Mucosa of rectum (tissue), 2 donors: ENCODE measurements at regions not wholly inside any gene's neighbourhood (a gene's known extent, or its start where the extent isn't known, plus 50 kb on each side); places are given as distances from the start of the nearest gene placed in this dataset.
"Not testable (repeated sequence)": the region's sequence is repeated elsewhere in the genome, so short reads cannot be mapped to it uniquely, and the experiment has no call there.

ENCODE experiments used
- H3K27ac ChIP-seq, 2 donors: one replicate each; pipeline ENCODE4 v1.7.0; 2013; ENCODE audit warnings: inconsistent platforms in 2 of 2, low read depth in 2 of 2, low read length in 2 of 2
- H3K27me3 ChIP-seq, 2 donors: one replicate each; pipeline ENCODE4 v1.7.0; 2013; ENCODE audit warnings: low read length in 2 of 2; ENCODE audit not compliant: control insufficient read depth in 2 of 2, insufficient read depth in 2 of 2
- H3K36me3 ChIP-seq, 2 donors: one replicate each; pipeline ENCODE4 v1.7.0; 2013; ENCODE audit warnings: low read length in 2 of 2; ENCODE audit not compliant: control insufficient read depth in 2 of 2, insufficient read depth in 2 of 2
- H3K4me1 ChIP-seq, 2 donors: one replicate each; pipeline ENCODE4 v1.7.0; 2013; ENCODE audit warnings: low read length in 2 of 2, mild to moderate bottlenecking in 1 of 2; ENCODE audit not compliant: control insufficient read depth in 2 of 2, insufficient read depth in 2 of 2
- H3K4me3 ChIP-seq, 2 donors: one replicate each; pipeline ENCODE4 v1.7.0; 2013; ENCODE audit warnings: low read length in 2 of 2
- H3K9ac ChIP-seq, 2 donors: one replicate each; pipeline ENCODE4 v1.7.0; 2013; ENCODE audit warnings: low read length in 2 of 2, low read depth in 1 of 2, mild to moderate bottlenecking in 1 of 2
- H3K9me3 ChIP-seq, 2 donors: one replicate each; pipeline ENCODE4 v1.7.0; 2013; ENCODE audit warnings: low read length in 2 of 2; ENCODE audit not compliant: control insufficient read depth in 2 of 2
- donor health status: healthy.
- donor health status: Normal muscosa, but diverticular disease.

DNA sequence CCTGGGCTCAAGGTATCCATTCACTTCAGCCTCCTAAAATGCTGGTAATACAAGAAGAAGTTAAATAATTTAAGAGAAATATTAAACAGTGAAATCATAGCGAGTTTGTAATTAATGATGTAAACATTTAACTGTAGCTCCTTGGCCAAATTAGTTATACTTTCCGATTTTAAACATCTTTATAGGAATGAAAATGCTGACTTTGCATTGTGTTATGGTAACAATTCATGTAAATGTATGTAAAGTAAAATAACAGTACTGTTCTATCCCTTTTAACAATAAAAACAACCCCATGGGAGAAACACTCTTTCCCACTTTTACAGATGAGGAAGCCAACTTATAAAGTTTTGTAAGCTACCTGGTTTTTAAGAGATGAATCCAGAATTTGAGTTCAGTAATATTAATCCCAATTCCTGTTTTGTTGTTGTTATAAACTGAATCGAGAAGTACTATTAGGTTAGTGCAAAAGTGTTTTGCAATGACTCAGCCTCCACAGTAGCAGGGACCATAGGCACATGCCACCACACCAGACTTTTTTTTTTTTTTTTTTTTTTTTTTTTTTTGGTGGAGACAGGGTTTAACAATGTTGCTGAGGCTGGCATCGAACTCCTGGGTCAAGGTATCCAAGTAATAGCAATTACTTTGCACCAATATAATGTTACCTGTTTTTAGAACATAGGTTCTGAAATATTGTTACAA lies 1360.4 kb downstream of the BRINP3 start:
- H3K9me3 ChIP-seq: peaks cover 0 to 2% of the 10 kb centered on the region in 2 donors
- H3K4me1 ChIP-seq: no peaks in the 10 kb centered on the region
- H3K27me3 ChIP-seq: no peaks in the 10 kb centered on the region
- no peak overlapping the region for H3K27ac ChIP-seq
- H3K9ac ChIP-seq: no peak overlapping the region
- no peak overlapping the region for H3K4me3 ChIP-seq
- no peaks in the 10 kb centered on the region for H3K36me3 ChIP-seq

DNA sequence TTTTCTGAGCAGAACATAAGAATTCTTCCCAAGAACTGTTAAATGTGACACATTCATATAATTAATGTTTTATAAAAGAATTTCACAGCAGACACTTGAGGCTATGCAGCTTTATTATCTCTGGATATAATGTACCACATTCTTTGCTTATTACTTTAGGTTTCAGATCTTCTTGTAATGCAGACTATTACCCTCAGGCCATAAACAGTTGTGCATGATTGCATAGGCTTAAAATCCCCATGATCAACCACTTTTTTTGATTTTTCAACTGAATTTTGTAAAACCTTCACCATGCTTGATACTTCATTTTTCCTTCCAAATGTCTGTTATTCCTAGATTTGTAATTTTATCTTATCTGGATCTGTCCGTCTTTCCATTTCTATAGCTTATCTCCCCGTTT lies 1355.7 kb downstream of the BRINP3 start:
- H3K9me3 ChIP-seq: no peaks in the 10 kb centered on the region
- no peaks in the 10 kb centered on the region for H3K27me3 ChIP-seq
- no peak overlapping the region for H3K27ac ChIP-seq
- H3K9ac ChIP-seq: no peak overlapping the region
- H3K4me3 ChIP-seq: no peak overlapping the region
- H3K4me1 ChIP-seq: no peaks in the 10 kb centered on the region
- no peaks in the 10 kb centered on the region for H3K36me3 ChIP-seq

- Histone ChIP-seq H3K9me3 (no peaks in the 10 kb centered on the region), H3K9ac (no peak overlapping the region), H3K4me3 (no peak overlapping the region), H3K4me1 (no peaks in the 10 kb centered on the region), H3K27me3 (no peaks in the 10 kb centered on the region), H3K36me3 (no peaks in the 10 kb centered on the region), H3K27ac (no peak overlapping the region)
Observed at GRCh38 chr1:189125694-189126093, 1352.0 kb downstream of the BRINP3 start.

DNA sequence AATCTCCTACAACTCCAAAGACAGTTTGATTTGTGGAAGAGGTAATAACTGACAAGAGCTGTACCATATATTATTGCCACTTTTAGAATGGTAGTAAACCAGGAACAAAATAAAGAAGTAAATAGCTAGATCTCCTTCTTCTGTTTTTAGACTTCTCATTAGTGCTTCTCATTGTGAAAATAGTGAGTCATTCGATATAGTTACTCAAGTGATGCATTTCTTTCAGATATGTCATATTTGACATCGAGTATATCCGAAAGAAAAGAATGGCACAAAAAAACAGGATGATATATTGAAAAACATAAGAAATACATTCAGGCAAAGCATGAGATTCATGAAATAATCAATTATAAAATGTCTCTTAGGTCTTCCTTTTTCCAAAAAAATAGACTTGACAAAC lies 1346.1 kb downstream of the BRINP3 start:
- Histone ChIP-seq H3K9me3 (no peaks in the 10 kb centered on the region), H3K27me3 (no peaks in the 10 kb centered on the region), H3K27ac (no peak overlapping the region), H3K9ac (no peak overlapping the region), H3K4me3 (no peak overlapping the region), H3K4me1 (no peaks in the 10 kb centered on the region), H3K36me3 (no peaks in the 10 kb centered on the region)

DNA sequence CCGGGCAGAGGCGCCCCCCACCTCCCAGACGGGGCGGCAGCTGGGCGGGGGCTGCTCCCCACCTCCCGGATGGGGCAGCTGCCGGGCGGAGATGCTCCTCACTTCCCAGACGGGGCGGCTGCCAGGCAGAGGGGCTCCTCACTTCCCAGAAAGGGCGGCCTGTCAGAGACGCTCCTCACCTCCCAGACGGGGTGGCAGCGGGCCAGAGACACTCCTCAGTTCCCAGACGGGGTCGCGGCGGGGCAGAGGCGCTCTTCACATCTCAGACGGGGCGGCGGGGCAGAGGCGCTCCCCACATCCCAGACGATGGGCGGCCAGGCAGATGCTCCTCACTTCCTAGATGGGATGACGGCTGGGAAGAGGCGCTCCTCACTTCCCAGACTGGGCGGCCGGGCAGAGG lies 1337.9 kb downstream of the BRINP3 start:
- H3K36me3 ChIP-seq, H3K9ac ChIP-seq, H3K4me3 ChIP-seq, H3K27ac ChIP-seq, H3K27me3 ChIP-seq, H3K4me1 ChIP-seq, H3K9me3 ChIP-seq: not testable (repeated sequence)

- H3K4me1 ChIP-seq: no peaks in the 10 kb centered on the region
- H3K27ac ChIP-seq: no peak overlapping the region
- no peaks in the 10 kb centered on the region for H3K27me3 ChIP-seq
- H3K9ac ChIP-seq: no peak overlapping the region
- H3K4me3 ChIP-seq: no peak overlapping the region
- peaks cover 0 to 2% of the 10 kb centered on the region in 2 donors for H3K9me3 ChIP-seq
- no peaks in the 10 kb centered on the region for H3K36me3 ChIP-seq
Observed at GRCh38 chr1:189141056-189141455, 1336.6 kb downstream of the BRINP3 start.

GRCh38 chr1:189149547-189150375 lies 1327.9 kb downstream of the BRINP3 start:
- no peak overlapping the region for H3K9ac ChIP-seq
- no peaks in the 10 kb centered on the region for H3K4me1 ChIP-seq
- H3K36me3 ChIP-seq: no peaks in the 10 kb centered on the region
- no peaks in the 10 kb centered on the region for H3K27me3 ChIP-seq
- H3K9me3 ChIP-seq: no peaks in the 10 kb centered on the region
- H3K4me3 ChIP-seq: peak overlapping the region in 1 of 2 donors; percentile 13
- H3K27ac ChIP-seq: no peak overlapping the region

- no peak overlapping the region for H3K27ac ChIP-seq
- no peak overlapping the region for H3K9ac ChIP-seq
- no peaks in the 10 kb centered on the region for H3K27me3 ChIP-seq
- no peaks in the 10 kb centered on the region for H3K36me3 ChIP-seq
- no peaks in the 10 kb centered on the region for H3K4me1 ChIP-seq
- no peak overlapping the region for H3K4me3 ChIP-seq
- H3K9me3 ChIP-seq: no peaks in the 10 kb centered on the region
Observed at GRCh38 chr1:189150624-189151023, 1327.0 kb downstream of the BRINP3 start.

DNA sequence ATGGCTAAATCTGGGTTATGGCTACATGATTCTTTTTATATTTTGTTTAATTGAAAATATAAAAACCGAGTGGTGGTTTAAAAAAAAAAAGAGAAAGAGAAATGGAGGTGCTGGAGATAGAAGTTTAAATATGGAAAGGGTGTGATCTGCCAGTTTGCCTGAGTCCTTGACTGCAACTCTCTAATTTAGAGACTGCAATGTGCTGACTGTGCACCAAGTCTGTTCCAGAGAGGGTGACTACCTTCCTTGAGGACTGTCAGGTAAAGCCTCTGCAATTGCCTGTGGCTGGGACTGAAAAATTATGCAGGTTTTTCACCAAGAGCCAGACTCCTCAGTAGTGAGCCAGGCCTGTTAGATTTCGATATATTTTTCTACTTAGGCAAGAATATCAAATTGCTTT lies 1326.3 kb downstream of the BRINP3 start:
- Histone ChIP-seq H3K36me3 (no peaks in the 10 kb centered on the region), H3K9me3 (no peaks in the 10 kb centered on the region), H3K27ac (no peak overlapping the region), H3K9ac (no peak overlapping the region), H3K27me3 (no peaks in the 10 kb centered on the region), H3K4me3 (no peak overlapping the region), H3K4me1 (no peaks in the 10 kb centered on the region)

DNA sequence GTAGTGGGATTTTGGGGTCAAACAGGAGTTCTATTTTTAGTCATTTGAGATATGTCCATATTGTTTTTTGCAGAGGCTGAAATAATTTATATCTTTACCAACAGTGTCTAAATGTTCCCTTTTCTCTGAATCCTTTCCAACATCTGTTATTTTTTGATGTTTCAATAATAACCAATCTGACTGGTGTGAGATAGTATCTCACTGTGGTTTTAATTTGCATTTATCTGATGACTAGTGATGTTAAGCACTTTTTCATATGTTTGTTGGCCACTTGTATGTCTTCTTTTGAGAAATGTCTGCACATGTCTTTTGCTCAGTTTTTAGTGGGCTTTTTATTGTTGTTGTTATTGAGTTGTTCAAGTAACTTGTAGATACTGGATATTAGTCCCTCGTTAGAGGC lies 1325.0 kb downstream of the BRINP3 start:
- Histone ChIP-seq H3K4me3 (no peak overlapping the region), H3K4me1 (no peaks in the 10 kb centered on the region), H3K27me3 (no peaks in the 10 kb centered on the region), H3K36me3 (no peaks in the 10 kb centered on the region), H3K9ac (no peak overlapping the region), H3K9me3 (no peaks in the 10 kb centered on the region), H3K27ac (no peak overlapping the region)
